Inferior parietal cortex (tissue), 1 donor: ENCODE measurements at regions not wholly inside any gene's neighbourhood (a gene's known extent, or its start where the extent isn't known, plus 50 kb on each side); places are given as distances from the start of the nearest gene placed in this dataset.
"Not testable (repeated sequence)": the region's sequence is repeated elsewhere in the genome, so short reads cannot be mapped to it uniquely, and the experiment has no call there.

Experiments
- DNase-seq: peaks from one replicate; pipeline ENCODE4 v3.0.0-alpha.2; 2016; ENCODE audit errors: extremely low spot score

DNA sequence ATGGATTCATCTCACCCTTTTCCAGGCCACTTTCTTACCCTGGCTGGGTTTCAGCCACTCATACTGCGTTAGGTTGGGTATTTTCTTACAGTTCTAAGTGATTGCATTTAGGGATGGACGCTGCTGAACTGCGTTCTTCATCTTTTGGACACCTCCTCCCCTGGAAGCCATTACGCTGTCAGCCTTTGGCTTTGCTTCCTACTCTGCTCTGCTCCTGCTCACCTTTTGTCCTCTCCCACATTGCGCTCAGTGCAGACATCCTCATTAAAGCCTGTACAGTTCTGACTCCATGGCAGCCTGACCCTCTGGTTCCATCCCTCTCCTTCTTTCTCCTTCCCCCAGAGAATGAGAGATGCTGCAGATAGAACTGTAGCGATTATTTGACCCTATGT, 108.9 kb downstream of the SRGAP2 start:
- not testable (repeated sequence) for DNase-seq

DNA sequence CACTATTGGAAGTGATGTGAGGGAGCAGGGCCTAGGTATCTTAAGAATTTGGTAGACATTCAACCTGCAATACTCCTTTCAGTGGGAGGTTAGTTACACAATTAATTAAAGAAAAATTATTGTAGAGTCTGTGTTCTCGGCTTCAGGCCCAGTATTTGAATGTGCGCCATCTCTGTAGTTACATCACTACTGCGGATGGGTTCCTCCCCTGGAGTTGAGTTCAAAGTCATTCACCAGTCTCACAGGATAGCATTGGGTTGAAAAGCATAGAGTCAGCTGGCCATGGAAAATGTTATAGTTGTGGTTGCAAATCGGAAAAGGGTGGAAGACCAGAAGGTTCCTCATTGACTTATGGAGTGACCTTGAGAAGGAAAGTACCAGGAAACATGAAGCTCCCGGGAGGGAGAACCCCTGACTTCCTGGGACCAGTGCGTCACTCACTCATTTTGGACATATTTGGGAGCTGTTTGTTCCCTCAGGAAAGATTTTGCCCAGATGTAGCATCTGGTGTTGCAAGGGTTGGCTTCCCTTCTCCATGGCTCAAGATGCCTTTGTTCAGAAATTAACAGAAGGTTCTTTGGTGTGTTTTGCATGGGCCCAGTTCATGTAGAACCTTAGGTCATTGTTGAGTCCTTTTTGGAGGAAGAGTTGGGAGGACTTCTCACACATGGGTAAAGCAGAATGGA, 111.8 kb downstream of the SRGAP2 start:
- not testable (repeated sequence) for DNase-seq

DNA sequence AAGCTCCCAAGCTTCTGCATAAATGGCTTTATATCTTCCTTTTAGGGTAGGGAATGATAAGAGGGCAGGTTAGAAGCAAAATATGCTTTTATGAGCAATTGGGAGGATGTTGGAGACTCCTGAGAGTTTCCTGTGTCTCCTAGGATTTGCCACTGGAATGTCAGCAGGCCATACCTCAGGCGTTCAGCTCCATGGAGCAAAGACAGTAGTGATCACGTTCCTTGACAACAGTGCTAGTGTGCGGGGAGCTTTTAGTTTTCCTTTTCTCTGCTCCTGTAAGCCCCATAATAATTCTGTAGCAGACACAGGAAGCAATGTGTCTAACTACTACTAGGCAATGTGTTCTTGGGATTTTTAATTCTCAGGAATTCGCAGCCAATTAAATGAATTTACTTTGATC, 113.6 kb downstream of the SRGAP2 start:
- not testable (repeated sequence) for DNase-seq

DNA sequence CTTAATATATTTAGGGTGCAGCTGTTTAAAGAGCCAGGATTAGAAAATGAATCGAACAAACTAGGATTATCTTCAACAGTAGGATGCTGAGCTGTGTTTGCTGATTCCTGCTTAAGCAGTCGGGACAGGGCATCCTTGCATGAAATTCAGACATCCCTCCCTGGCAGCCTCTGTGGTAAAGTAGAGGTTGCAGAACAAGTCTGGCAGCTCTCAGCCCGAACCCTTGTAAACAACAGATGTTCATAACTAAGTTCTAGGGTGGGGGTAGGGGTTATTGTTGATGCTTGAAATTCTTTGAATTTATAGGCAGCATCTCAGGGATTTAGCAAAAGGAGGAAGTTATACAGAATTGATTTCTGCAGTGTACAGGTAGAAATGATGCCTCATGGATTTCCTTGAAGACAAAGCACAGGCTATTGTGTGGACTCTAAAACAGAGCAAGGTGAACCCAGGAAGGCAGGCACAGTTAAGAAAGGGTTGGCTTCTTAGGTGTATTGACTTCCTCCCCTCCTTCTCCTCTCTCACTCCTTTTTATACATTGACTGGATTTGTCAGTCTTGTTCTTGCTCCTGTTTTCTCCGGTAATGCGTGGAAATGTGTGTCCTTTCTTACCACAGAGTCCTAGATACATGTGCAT, 114.7 kb downstream of the SRGAP2 start:
- DNase-seq = not testable (repeated sequence)

DNA sequence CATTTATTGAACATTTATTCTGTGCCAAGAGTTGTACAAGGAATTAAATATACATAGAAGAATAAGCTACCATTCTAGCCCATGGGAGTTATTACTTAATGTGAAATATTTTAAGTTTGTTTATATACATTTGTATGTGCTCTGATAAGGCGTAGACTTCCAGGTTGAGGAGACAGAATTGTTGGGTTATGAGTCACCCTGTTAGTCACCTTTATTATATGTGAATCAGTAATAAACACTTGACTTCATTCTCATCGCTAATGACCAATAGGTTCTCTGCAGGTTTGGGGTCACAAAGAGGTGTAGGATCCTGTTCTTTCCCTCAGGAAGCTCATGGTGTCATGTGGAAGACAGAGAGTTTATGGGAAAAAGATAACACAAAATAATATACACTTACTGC, 116.9 kb downstream of the SRGAP2 start:
- DNase-seq = not testable (repeated sequence)

DNA sequence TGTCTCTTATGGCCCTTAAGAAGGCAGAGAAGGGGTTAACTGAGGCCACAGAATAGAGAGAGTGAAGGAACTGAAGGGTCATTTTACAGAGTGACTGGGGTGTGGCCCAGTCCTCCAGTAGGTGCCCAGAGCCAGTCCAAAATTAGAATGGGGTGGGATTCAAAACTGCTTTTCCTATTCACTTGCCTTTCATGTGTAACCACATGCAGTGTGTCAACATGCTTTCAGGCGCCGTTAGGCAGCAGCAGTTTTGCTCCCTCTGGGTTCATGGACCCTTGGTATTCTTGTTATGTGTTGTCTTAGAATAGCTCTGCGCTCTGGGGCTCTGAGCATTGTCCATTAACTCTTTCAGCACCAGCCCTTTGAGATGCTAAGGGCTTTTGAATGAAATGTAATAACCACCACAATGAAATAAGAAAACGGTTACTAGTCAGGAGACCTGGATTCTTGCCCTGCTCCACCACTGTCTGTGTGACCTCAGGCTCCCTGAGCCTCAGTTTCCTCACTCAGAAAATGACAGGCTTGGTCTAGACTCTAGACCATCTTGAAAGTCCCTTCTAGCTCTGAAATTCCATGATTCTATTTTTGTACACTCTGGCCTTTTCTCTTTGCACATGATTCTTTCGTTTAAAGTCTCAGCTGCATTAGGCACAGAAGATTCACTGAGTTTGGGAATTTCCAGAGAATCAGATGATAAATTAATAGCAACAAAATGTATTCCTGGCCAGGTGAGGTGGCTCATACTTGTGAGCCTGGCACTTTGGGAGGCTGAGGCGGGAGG, 123.0 kb downstream of the SRGAP2 start:
- DNase-seq = not testable (repeated sequence)

DNA sequence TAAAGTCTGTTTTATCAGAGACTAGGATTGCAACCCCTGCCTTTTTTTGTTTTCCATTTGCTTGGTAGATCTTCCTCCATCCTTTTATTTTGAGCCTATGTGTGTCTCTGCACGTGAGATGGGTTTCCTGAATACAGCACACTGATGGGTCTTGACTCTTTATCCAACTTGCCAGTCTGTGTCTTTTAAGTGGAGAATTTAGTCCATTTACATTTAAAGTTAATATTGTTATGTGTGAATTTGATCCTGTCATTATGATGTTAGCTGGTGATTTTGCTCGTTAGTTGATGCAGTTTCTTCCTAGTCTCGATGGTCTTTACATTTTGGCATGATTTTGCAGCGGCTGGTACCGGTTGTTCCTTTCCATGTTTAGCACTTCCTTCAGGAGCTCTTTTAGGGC, 128.3 kb downstream of the SRGAP2 start:
- DNase-seq = not testable (repeated sequence)

DNA sequence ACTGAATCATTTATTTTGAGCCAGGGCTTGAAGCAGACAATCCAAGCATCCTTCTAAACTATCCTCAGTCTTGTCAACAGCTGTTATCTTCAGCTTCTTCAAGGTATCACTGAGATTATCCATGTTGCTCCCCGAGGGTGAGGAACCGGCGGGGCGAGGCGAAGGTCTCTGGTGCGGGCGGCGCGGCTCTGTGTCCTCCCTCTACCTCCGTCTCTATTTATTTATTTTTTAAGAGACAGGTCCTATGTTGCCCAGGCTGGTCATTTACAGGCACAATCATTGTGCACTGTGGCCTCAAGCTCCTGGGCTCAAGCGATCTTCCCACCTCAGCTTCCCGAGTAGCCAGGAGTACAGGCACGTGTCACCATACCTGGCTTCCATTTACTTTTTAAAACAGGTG, 130.0 kb downstream of the SRGAP2 start:
- DNase-seq = not testable (repeated sequence)

DNA sequence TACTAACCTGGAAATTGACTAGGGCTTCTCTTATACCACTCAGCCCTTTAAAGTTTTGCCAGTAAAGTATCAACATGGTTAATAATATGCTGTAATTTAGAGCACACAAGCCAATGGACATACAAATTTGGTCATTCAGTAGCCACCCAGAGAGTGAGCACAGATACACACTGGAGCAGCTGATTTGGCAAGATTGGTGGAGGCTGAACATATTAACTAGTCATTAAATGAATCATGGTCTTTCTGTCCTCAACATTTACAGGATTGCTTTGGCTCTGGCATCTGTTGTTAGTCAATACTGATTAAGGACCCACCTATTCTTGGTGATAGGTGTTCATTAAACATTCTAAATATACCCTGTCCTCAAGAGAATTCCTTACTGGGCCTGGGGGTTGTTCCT, 130.6 kb downstream of the SRGAP2 start:
- not testable (repeated sequence) for DNase-seq

DNA sequence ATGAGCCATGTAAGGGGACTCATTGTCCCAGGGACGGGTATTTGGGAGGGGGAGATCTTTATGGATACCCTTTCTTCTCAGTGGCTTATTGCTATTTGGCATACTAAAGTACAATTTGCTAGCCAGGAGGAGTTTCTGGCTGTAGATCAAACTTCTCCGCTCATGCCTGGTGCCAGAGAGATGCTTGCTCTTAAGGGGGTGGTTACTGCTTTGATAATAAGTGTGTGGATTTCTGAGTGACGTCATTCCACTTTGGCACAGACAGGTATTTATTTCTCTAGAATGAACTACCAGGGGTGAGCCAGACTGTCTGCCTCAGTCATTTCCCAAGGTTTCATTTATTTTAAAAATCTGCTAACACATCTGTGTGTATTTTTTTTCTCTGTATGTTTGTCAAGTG, 131.1 kb downstream of the SRGAP2 start:
- DNase-seq = not testable (repeated sequence)

DNA sequence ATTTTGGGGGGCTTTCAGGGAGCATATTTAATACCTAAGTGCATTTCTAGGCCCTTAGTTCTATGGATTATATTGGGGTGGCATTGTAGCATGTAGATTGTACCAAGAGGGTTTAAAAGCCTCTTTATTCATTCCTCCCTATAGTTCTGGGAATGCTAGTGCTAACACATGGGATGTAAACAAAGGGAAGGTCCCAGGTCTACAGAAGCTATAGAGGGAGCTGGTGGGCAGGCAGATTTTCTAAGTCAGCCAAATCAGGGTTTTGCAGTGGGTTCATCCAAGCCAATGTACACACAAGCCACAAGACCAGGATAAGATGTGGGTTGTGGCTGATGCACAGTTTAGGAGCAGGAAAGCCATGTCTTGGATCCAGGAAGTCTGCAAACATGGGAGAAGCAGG, 131.8 kb downstream of the SRGAP2 start:
- DNase-seq = not testable (repeated sequence)

DNA sequence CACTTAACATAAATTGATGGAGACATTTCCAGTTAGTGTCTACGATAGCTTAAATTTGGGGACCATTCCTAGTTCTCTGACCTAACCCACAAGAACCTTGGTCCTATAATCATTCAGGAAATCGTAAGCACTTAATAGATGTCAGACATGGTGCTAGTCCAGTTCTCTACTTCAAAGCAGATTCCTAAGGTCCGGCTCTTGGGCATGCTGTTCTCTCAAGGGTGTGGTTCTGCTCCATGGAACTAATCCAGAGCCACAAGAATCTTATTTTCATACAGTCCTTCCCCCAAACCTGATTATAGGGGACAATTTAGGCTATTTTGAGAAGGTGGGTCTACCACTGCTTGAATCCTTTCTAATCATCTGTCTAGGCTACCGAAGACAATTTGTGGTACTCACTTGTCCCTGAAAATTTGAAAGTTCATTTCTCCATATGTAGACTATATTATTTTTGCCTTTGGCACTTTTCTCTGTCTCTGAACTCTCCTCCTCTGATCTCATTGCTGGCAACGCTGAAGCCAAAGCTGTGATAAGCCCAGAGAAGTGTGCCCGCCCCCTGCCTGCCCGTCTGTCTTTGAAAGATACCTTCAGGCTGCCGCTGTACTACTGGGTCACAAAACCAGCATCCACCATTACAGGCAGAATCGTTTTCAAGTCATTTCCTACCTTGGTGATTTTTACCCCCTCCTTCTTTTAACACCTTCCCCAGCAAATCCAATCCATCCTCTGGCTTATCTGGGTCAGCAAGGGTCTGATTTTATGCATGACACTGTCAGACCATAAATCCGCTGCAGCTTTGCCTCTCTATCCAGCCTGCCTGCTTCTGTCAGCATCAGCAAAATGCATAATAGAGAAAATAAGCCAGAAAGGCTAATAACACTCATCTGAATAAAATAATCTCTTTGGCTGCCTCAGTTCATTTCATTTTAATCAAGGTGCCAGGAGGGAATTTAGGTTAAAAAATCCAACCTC, 132.8 kb downstream of the SRGAP2 start:
- not testable (repeated sequence) for DNase-seq

DNA sequence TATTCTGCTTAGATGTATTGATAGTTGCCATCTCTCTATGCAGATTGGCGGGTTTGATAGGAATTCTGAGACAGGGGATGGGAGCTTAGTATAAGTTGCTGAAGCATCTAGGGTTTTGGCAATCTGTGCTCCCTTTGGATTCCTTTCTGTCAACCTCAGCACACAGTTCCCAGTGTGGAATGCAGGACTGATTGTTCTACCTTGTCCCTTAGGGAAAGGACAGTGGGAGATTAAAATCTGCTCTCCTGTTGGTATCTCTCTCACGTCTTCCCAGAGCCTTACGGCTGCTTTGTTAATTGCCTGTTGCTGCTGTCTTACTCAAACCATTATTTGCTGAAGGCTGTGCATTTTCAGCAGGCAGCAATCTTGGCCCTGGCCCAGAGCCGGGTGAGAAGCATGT, 133.3 kb upstream of the IKBKE start:
- DNase-seq = not testable (repeated sequence)

DNA sequence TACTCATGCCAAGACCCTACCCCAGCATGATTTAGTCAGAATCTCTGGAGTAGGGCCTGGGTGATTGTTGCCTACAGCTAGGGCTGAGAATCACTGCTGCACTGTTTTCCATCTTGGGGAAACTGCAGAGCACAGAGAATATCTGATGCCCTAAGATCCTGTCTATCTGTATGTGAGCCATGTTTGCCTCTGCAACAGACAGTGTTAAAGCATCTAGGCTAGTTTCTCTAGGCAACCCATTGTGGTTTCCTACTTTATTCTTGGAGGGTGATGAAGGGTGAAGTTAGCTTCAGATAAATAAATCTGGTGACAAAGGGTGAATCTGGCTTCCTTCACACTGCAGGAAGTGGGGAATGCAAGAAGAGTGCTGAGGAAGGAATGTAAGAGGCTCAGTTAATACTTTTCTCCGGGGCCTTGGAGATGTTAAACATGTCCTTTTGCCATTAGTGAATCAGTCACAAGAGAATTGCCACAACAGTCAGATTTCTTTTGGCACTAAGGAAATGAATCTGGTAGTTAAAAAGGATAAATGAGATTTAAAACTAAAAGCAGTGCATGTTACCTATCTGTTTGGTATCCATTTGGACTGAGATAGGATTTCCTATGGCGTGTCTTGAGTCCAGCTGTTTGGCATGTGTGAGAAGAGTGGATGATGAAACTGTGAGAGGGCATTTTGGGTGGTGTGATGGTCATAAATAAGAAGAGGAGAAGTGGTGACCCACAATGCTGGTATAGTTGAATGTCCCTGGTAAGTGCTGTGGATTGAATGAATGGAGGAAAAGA, 119.6 kb upstream of the IKBKE start:
- not testable (repeated sequence) for DNase-seq

DNA sequence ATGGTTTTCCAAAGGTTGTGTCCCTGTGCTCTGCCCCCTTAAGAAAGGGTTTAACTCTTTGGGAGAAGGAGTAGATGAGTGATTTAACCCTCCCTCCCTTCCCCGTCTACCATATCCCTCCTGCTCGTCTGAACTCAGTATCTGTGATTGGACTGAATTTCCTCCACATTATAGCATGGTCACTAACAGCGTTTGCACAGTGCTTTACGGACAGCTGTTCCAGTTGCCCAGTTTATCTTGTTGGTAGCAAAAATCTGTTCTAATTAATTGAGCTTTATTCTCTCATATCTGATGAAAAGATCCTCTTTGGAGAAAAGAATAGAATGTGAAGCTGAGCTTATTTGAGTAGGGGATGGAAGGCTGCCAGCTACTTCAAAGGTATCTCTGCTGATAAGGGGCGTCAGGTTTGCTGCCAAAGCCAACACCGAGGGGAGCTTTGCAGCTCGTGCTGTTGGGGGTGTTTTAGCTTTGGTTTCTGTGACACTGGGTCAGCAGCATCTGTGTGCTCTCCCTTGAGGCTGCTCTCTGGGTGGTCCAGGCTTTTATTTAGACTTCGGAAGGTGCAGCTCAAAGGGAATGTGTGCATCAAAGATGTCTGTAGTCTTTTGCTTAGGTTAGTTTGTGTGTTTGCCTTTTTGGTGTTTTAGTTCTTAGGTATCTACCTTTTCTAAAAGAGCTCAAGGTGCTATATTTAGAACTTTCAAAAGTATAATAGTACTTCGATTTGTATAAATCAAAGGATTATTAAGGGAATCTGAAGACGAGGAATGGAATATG, 118.8 kb upstream of the IKBKE start:
- not testable (repeated sequence) for DNase-seq

DNA sequence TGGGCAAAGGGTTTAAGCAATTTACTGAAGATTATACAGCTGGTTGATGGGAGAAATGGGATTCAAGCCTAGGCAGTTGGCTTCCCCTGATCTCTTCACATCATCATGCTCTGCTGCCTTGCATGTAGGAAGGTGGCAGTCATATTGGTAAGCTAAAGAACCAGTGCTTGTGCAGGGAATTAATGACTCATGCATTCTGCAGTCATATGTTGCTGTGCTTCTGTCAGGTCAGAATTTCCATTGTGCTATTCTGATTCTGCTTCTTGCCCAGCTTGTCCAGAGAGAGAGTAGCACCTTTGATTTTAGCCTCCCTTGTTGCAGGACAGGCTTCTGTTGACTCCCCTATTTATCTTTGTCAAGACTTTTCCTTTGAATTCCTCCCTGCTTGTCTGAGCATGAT, 114.0 kb upstream of the IKBKE start:
- not testable (repeated sequence) for DNase-seq

DNA sequence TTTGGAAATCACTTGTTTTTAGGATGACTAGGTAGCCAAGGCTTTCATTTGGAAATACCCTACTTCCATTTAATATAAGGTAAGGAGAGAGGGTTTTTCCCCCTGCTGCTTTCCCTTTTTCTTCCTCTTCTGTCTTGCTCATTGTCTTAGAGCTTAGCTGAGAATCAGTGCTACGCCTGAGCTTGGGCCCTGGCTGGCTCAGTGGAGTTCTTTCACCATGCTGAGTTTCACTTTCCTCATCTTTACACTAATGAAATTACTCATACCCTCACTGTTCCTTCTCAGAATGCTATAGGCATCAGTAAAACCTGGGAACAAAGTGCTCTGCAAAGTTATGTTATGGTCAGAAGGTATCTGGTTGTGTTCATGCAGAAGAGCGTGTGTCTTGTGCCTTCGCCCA, 112.3 kb upstream of the IKBKE start:
- not testable (repeated sequence) for DNase-seq

DNA sequence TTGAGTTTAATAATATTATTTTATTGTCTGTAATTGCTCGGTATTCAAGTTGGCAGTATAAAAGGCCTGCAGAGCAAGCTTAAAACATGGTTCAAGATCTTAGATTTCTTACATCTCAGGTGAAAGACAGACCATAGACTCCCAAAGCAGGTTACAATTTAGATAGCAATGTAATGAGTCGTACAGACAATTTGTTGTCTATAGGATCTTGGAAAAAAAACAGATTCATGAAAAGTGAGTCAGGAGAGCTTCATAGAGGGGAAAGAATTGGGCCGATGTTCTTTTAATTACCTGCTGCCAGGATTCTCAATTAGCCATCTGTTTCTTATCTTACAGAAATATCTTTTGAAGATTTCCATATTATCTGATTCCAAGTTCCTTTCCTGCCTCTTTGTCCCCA, 111.5 kb upstream of the IKBKE start:
- DNase-seq = not testable (repeated sequence)

DNA sequence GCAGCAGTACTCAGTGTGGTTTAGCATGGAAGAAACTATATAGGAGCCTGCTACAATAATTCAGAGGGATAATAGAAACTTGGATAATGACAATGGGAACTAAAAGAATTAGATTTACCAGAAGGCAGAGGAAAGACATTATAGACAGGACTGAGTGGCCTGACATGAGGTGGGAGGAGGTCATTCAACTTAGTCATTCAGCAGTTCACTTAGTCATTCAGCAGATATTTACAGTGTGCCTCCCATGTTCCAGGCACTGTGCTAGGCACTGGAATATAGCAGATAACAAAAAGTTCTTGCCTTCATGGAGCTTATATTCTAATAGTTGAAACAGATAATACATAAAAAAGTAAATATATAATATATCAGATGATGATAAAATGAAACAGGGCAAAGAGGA, 110.9 kb upstream of the IKBKE start:
- DNase-seq = not testable (repeated sequence)
